IMR-90 (cell line): ENCODE measurements at regions not wholly inside any gene's neighbourhood (a gene's known extent, or its start where the extent isn't known, plus 50 kb on each side); places are given as distances from the start of the nearest gene placed in this dataset.

Experiments
- ATAC-seq: fragments of 200-7000 bp; cut with Tn5 transposase; 2 replicates; pipeline ENCODE4 v1.9.1; 2020; ENCODE audit warnings: low read depth, mild to moderate bottlenecking, moderate library complexity
- BruUV-seq: library from RNA; stranded (reverse); fragments of 400-500 nt; replicated peaks from 2 replicates; lab custom pipeline; 2021; lab: Mats Ljungman, UMichigan
- CTCF ChIA-PET: fragments of 300-600 bp; formaldehyde crosslinking; extraction: SDS; loops from one replicate; lab custom pipeline; 2021; ENCODE audit warnings: antibody characterized with exemption; lab: Yijun Ruan, JAX
- POLR2A ChIA-PET: fragments of 300-600 bp; sonication (Branson Sonifier 250); formaldehyde crosslinking; loops from one replicate; lab custom pipeline; 2022; ENCODE audit warnings: antibody characterized with exemption; ENCODE audit not compliant: unreplicated experiment; lab: Charles Lee
- DNase-seq: peaks from one replicate; pipeline ENCODE4 v3.0.0; 2013
- H2AFZ ChIP-seq: replicated peaks from 2 replicates; pipeline ENCODE3; 2013; ENCODE audit warnings: low read length, mild to moderate bottlenecking; ENCODE audit not compliant: poor library complexity
- H2AK5ac ChIP-seq: 2 replicates; pipeline ENCODE4 v1.6.1; 2013; ENCODE audit warnings: low read depth, low read length, inconsistent platforms
- H2AK9ac ChIP-seq: replicated peaks from 2 replicates; pipeline ENCODE3; 2013; ENCODE audit warnings: mild to moderate bottlenecking, low read depth, low read length, moderate library complexity; ENCODE audit not compliant: poor library complexity
- H2BK120ac ChIP-seq: 2 replicates; pipeline ENCODE4 v1.6.1; 2013; ENCODE audit warnings: low read depth, low read length, inconsistent platforms
- H2BK15ac ChIP-seq: 3 replicates; pipeline ENCODE4 v1.6.1; 2013; ENCODE audit warnings: low read depth, low read length, inconsistent platforms
- H2BK20ac ChIP-seq: 2 replicates; pipeline ENCODE4 v1.6.1; 2013; ENCODE audit warnings: low read depth, mild to moderate bottlenecking, inconsistent platforms, low read length, moderate library complexity
- H2BK5ac ChIP-seq: 2 replicates; pipeline ENCODE4 v1.6.1; 2013; ENCODE audit warnings: mild to moderate bottlenecking, low read depth, low read length, inconsistent platforms; ENCODE audit not compliant: poor library complexity, severe bottlenecking
- H3K14ac ChIP-seq: replicated peaks from 2 replicates; pipeline ENCODE4 v1.6.1; 2013; ENCODE audit warnings: low read depth, low read length, inconsistent platforms
- H3K18ac ChIP-seq: 2 replicates; pipeline ENCODE4 v1.6.1; 2013; ENCODE audit warnings: low read depth, low read length, control low read depth
- H3K23ac ChIP-seq: 2 replicates; pipeline ENCODE4 v1.6.1; 2013; ENCODE audit warnings: low read depth, low read length, inconsistent platforms
- H3K27ac ChIP-seq: 2 replicates; pipeline ENCODE4 v1.5.1; 2013; ENCODE audit warnings: mild to moderate bottlenecking, control low read depth, low read length; ENCODE audit not compliant: insufficient read depth
- H3K27me3 ChIP-seq: 2 replicates; pipeline ENCODE4 v1.6.1; 2013; ENCODE audit warnings: low read length; ENCODE audit not compliant: control insufficient read depth, insufficient read depth
- H3K36me3 ChIP-seq: 2 replicates; pipeline ENCODE4 v1.6.1; 2013; ENCODE audit warnings: low read length, mixed read lengths; ENCODE audit not compliant: control insufficient read depth, insufficient read depth
- H3K4ac ChIP-seq: 2 replicates; pipeline ENCODE4 v1.6.1; 2013; ENCODE audit warnings: low read depth, low read length, inconsistent platforms
- H3K4me1 ChIP-seq: 2 replicates; pipeline ENCODE4 v1.6.1; 2013; ENCODE audit warnings: low read length, mixed read lengths; ENCODE audit not compliant: control insufficient read depth, insufficient read depth
- H3K4me2 ChIP-seq: 2 replicates; pipeline ENCODE4 v1.6.1; 2013; ENCODE audit warnings: low read depth, mild to moderate bottlenecking, control low read depth, low read length, moderate library complexity
- H3K4me3 ChIP-seq: 2 replicates; pipeline ENCODE4 v1.5.1; 2013; ENCODE audit warnings: low read depth, mild to moderate bottlenecking, control low read depth, low read length, moderate library complexity; ENCODE audit not compliant: insufficient read depth
- H3K56ac ChIP-seq: 2 replicates; pipeline ENCODE4 v1.6.1; 2013; ENCODE audit warnings: low read length, inconsistent platforms; ENCODE audit not compliant: insufficient read depth; ENCODE audit errors: extremely low read depth
- H3K79me1 ChIP-seq, 2 experiments: 2 replicates each; pipeline ENCODE4 v1.6.1; 2013; ENCODE audit warnings: low read length in 2 of 2, inconsistent platforms in 1 of 2, low read depth in 1 of 2
- H3K9ac ChIP-seq: 2 replicates; pipeline ENCODE4 v1.6.1; 2013; ENCODE audit warnings: low read depth, low read length, control low read depth
- H3K9me1 ChIP-seq: 2 replicates; pipeline ENCODE4 v1.6.1; 2013; ENCODE audit warnings: low read length, inconsistent platforms; ENCODE audit not compliant: insufficient read depth
- H3K9me3 ChIP-seq: 2 replicates; pipeline ENCODE4 v1.6.1; 2013; ENCODE audit warnings: low read length; ENCODE audit not compliant: control insufficient read depth, insufficient read depth
- H4K20me1 ChIP-seq: 2 replicates; pipeline ENCODE4 v1.6.1; 2013; ENCODE audit warnings: low read length, inconsistent platforms; ENCODE audit not compliant: insufficient read depth
- H4K5ac ChIP-seq: 2 replicates; pipeline ENCODE4 v1.6.1; 2013; ENCODE audit warnings: mild to moderate bottlenecking, low read depth, low read length, control low read depth
- H4K8ac ChIP-seq, 2 experiments: 2 replicates each; pipeline ENCODE4 v1.6.1; 2013; ENCODE audit warnings: low read depth in 2 of 2, low read length in 2 of 2, control low read depth in 1 of 2, inconsistent platforms in 1 of 2
- H4K91ac ChIP-seq: 2 replicates; pipeline ENCODE4 v1.6.1; 2013; ENCODE audit warnings: low read depth, low read length, inconsistent platforms; ENCODE audit not compliant: insufficient read depth
- BHLHE40 ChIP-seq: fragments of 150-350 bp; IDR thresholded peaks from 2 replicates; pipeline ENCODE4 v1.6.1; 2016; ENCODE audit warnings: mild to moderate bottlenecking, low read depth, low read length
- CEBPB ChIP-seq: IDR thresholded peaks from 2 replicates; pipeline ENCODE4 v1.6.1; 2012; ENCODE audit warnings: low read depth, low read length, improper control_type of control experiment
- CHD1 ChIP-seq: IDR thresholded peaks from 2 replicates; pipeline ENCODE4 v1.6.1; 2012; ENCODE audit warnings: low read depth, low read length, improper control_type of control experiment
- FOS ChIP-seq: fragments of 150-350 bp; IDR thresholded peaks from 2 replicates; pipeline ENCODE4 v1.6.1; 2016; ENCODE audit warnings: low read depth, low read length
- MAFK ChIP-seq: IDR thresholded peaks from 2 replicates; pipeline ENCODE4 v1.6.1; 2012; ENCODE audit warnings: low read depth, low read length, improper control_type of control experiment
- MAZ ChIP-seq: IDR thresholded peaks from 2 replicates; pipeline ENCODE4 v1.6.1; 2012; ENCODE audit warnings: low read depth, mild to moderate bottlenecking, low read length, improper control_type of control experiment, moderate library complexity, borderline replicate concordance
- MXI1 ChIP-seq: IDR thresholded peaks from 2 replicates; pipeline ENCODE4 v1.6.1; 2012; ENCODE audit warnings: low read depth, mild to moderate bottlenecking, low read length, moderate library complexity, borderline replicate concordance
- NFE2L2 ChIP-seq: fragments of 150-350 bp; IDR thresholded peaks from 2 replicates; pipeline ENCODE4 v1.6.1; 2016; ENCODE audit warnings: low read depth, mild to moderate bottlenecking, low read length
- POLR2A ChIP-seq: IDR thresholded peaks from 2 replicates; pipeline ENCODE4 v1.6.1; 2012; ENCODE audit warnings: mild to moderate bottlenecking, low read depth, low read length
- RAD21 ChIP-seq: IDR thresholded peaks from 2 replicates; pipeline ENCODE4 v1.6.1; 2012; ENCODE audit warnings: low read length, improper control_type of control experiment
- RCOR1 ChIP-seq: IDR thresholded peaks from 2 replicates; pipeline ENCODE4 v1.6.1; 2012; ENCODE audit warnings: mild to moderate bottlenecking, low read length, improper control_type of control experiment; ENCODE audit not compliant: insufficient replicate concordance
- RFX5 ChIP-seq: IDR thresholded peaks from 2 replicates; pipeline ENCODE4 v1.8.0; 2012; ENCODE audit warnings: low read depth, mild to moderate bottlenecking, low read length, moderate library complexity
- SMC3 ChIP-seq: fragments of 150-350 bp; IDR thresholded peaks from 2 replicates; pipeline ENCODE4 v1.6.1; 2016; ENCODE audit warnings: low read depth, mild to moderate bottlenecking, antibody characterized with exemption, low read length, moderate library complexity
- WGBS, 2 experiments: methylation state at CpG; one replicate each; pipeline versions ENCODE4 v1.1.5 to v1.1.7; 2013; ENCODE audit warnings: missing lambda C conversion rate in 2 of 2; ENCODE audit not compliant: insufficient read length in 1 of 2; ENCODE audit errors: extremely low coverage in 2 of 2; 5-methylcytosine and 5-hydroxymethylcytosine counted together
- dilution Hi-C: fragments of 300-500 bp; cut with HindIII; formaldehyde crosslinking; loops from one replicate; pipeline ENCODE4 v1.14.3; 2018; ENCODE audit warnings: low sequenced_read_pairs; ENCODE audit not compliant: unreplicated experiment
- in situ Hi-C: fragments of 300-500 bp; cut with MboI; formaldehyde crosslinking; loops from 3 replicates; pipeline ENCODE4 v1.14.3; 2019; ENCODE audit warnings: low sequenced_read_pairs, inconsistent platforms, mixed read lengths
- intact Hi-C: fragments of 100-400 bp; cut with micrococcal nuclease; formaldehyde crosslinking; loops from 2 replicates; pipeline ENCODE4 v1.10.0; 2022
- TF ChIP-seq, protein P1 (sequence below): fragments of 150-350 bp; IDR thresholded peaks from 2 replicates; pipeline ENCODE4 v1.6.1; 2017; ENCODE audit warnings: mild to moderate bottlenecking, antibody characterized with exemption, low read length, low read depth
- TF ChIP-seq, protein P2 (sequence below): conservative IDR thresholded peaks from 2 replicates; pipeline ENCODE4 v1.5.1; 2012; ENCODE audit warnings: mild to moderate bottlenecking, low read depth, low read length, improper control_type of control experiment
- TF ChIP-seq, protein P3 (sequence below): fragments of 150-350 bp; IDR thresholded peaks from 2 replicates; pipeline ENCODE4 v1.6.1; 2016; ENCODE audit warnings: low read depth, mild to moderate bottlenecking, low read length, moderate library complexity, borderline replicate concordance

DNA sequence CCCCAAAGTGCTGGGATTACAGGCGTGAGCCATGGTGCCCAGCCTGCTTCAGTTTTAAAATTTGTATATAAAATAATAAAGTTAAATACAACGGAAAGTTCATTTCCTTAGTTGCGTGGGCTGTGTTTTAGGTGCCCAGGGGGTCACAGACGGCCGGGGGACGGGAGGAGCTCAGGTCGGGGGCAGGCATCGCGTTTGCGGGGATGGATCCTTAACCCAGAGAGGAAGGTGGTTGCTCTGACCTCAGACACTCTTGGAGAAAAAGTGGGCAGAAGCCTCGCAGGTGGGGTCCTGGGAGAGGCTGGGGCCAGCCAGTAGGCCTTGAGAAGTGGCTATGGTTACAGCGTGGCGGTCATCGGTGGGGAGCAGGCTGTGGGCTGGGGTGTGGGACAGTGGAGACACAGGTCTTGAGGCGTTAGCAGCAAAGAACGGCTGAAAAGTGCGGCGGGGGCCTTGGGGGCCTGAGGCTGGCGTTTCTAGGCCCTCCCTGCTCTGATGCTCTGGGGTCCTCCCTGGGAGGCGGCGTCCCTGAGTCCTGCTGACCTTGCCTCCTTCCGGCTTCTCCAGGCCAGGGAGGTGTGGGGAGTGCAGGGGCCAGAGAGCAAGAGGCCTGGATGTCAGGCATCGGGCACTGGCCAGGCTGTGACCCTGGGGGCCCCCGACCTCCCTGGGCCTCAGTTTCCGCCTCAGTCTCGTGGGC, 54.4 kb downstream of the UNCX start:
- Histone ChIP-seq H3K36me3 (no peaks in the 10 kb centered on the region), H2AK5ac (no peak overlapping the region)
- WGBS, 2 experiments, result 79% methylated on average over 11 of the region's 26 CpGs; no CpG with 5 or more reads in 1 of the 2 experiments

More for the DNA sequence above, 54.4 kb downstream of the UNCX start:
- peaks cover 66% of the 10 kb centered on the region for H3K27me3 ChIP-seq
- H2AFZ ChIP-seq, result no peak overlapping the region
- no peak overlapping the region for H4K8ac ChIP-seq
- intact Hi-C loops (no loop called here), in situ Hi-C loops (no loop called here), dilution Hi-C loops (no loop called here)
- H3K9ac ChIP-seq, result no peak overlapping the region
- H3K23ac ChIP-seq, result no peak overlapping the region
- H2BK15ac ChIP-seq, result no peak overlapping the region
- no peaks in the 10 kb centered on the region; the same call in 1 of the 2 replicates for H3K4me1 ChIP-seq
- no TSS peak for BruUV-seq
- H3K18ac ChIP-seq, result no peak overlapping the region
- no peak overlapping the region for H4K5ac ChIP-seq
- no peak overlapping the region for H3K4me2 ChIP-seq
- H3K14ac ChIP-seq, result no peak overlapping the region
- H3K4ac ChIP-seq, result no peak overlapping the region
- no peak overlapping the region for H4K91ac ChIP-seq
- ChIA-PET CTCF (no interaction called here), POLR2A (no interaction called here)
- 0 out of 2 replicates have a peak, but pooled peaks cover 2% of the 10 kb centered on the region for H3K9me3 ChIP-seq
- no peak for ATAC-seq
- H3K27ac ChIP-seq, result no peak overlapping the region
- H4K20me1 ChIP-seq, result no peaks in the 10 kb centered on the region
- H3K4me3 ChIP-seq, result no peak overlapping the region
- H3K79me1 ChIP-seq, result no peaks in the 10 kb centered on the region
- no peaks in the 10 kb centered on the region for H3K9me1 ChIP-seq
- no peak overlapping the region for H3K56ac ChIP-seq
- TF ChIP-seq MAZ (no peak), MAFK (no peak), RCOR1 (no peak), FOS (no peak), BHLHE40 (no peak), CEBPB (no peak), RAD21 (no peak), NFE2L2 (no peak), RFX5 (no peak), CHD1 (no peak), POLR2A (no peak), SMC3 (no peak), MXI1 (no peak)
- TF ChIP-seq, protein P1, sequence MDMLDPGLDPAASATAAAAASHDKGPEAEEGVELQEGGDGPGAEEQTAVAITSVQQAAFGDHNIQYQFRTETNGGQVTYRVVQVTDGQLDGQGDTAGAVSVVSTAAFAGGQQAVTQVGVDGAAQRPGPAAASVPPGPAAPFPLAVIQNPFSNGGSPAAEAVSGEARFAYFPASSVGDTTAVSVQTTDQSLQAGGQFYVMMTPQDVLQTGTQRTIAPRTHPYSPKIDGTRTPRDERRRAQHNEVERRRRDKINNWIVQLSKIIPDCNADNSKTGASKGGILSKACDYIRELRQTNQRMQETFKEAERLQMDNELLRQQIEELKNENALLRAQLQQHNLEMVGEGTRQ, result no peak
- TF ChIP-seq, protein P2, sequence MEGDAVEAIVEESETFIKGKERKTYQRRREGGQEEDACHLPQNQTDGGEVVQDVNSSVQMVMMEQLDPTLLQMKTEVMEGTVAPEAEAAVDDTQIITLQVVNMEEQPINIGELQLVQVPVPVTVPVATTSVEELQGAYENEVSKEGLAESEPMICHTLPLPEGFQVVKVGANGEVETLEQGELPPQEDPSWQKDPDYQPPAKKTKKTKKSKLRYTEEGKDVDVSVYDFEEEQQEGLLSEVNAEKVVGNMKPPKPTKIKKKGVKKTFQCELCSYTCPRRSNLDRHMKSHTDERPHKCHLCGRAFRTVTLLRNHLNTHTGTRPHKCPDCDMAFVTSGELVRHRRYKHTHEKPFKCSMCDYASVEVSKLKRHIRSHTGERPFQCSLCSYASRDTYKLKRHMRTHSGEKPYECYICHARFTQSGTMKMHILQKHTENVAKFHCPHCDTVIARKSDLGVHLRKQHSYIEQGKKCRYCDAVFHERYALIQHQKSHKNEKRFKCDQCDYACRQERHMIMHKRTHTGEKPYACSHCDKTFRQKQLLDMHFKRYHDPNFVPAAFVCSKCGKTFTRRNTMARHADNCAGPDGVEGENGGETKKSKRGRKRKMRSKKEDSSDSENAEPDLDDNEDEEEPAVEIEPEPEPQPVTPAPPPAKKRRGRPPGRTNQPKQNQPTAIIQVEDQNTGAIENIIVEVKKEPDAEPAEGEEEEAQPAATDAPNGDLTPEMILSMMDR, result no peak
- TF ChIP-seq, protein P3, sequence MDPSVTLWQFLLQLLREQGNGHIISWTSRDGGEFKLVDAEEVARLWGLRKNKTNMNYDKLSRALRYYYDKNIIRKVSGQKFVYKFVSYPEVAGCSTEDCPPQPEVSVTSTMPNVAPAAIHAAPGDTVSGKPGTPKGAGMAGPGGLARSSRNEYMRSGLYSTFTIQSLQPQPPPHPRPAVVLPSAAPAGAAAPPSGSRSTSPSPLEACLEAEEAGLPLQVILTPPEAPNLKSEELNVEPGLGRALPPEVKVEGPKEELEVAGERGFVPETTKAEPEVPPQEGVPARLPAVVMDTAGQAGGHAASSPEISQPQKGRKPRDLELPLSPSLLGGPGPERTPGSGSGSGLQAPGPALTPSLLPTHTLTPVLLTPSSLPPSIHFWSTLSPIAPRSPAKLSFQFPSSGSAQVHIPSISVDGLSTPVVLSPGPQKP, result no peak
- H2AK9ac ChIP-seq, result no peak overlapping the region
- no peak for DNase-seq
- H2BK120ac ChIP-seq, result no peak overlapping the region
- H2BK5ac ChIP-seq, result no peak overlapping the region
- no peak overlapping the region for H2BK20ac ChIP-seq
